CD4-positive, alpha-beta T cell treated with Interleukin-17A for 4 hours (primary cell): ENCODE measurements at regions not wholly inside any gene's neighbourhood (a gene's known extent, or its start where the extent isn't known, plus 50 kb on each side); places are given as distances from the start of the nearest gene placed in this dataset.
"Not testable (repeated sequence)": the region's sequence is repeated elsewhere in the genome, so short reads cannot be mapped to it uniquely, and the experiment has no call there.

Experiments
- DNase-seq: peaks from one replicate; pipeline ENCODE4 v3.0.0-alpha.2; 2020; ENCODE audit warnings: mixed read lengths

- DNase-seq: no peak
Observed at GRCh38 chr1:224061436-224061835, 52.5 kb upstream of the FBXO28 start.

GRCh38 chr1:224059897-224060427 lies 53.9 kb upstream of the FBXO28 start:
- DNase-seq: no peak

DNA sequence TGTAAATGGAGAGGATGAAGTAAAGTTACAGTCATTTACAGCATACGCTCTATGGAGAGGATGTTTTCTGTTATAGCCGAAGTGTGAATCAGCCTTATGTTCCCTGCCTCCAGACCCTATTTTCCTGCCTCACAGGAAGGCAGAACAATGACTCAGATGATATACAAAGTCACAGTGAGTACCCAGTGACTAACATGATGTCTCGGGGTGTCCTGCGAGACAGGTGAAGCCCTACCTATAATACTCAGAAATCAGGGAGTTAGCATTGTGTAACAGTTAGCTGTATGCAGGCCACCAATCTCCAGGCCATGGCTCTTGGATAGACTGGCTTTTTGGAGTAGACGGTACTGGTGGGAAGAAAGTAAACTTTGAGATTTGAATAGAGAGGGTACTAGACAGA lies 55.6 kb upstream of the FBXO28 start:
- no peak for DNase-seq

GRCh38 chr1:224057461-224058199 lies 56.3 kb upstream of the FBXO28 start:
- no peak for DNase-seq

DNA sequence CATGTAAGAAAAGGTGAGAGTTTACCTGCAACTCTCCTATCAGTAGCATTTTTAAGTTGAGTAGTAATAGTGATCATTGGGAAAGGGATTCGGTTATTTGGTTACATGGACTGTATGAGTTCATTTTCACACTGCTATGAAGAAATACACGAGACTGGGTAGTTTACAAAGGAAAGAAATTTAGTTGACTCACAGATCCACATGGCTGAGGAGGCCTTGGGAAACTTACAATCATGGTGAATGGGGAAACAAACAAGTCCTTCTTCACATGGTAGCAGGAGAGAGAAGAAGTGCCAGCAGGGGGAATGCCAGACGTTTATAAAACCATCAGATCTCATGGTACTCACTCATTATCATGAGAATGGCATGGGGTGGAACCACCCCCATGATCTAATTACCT lies 59.3 kb upstream of the FBXO28 start:
- no peak for DNase-seq

DNA sequence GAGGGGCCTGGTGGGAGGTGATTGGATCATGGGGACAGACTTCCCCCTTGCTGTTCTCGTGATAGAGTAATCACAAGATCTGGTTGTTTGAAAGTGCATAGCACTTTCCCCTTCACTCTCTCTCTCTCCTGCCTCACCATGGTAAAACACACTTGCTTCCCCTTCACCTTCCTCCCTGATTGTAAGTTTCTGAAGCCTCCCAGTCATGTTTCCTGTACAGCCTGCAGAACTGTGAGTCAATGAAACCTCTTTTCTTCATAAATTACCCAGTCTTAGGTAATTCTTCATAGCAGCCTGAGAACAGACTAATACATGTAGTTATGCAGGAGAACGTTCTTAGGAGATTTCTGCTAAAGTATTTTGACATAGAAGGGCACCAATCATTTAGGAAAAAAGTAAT lies 59.9 kb upstream of the FBXO28 start:
- no peak for DNase-seq

DNA sequence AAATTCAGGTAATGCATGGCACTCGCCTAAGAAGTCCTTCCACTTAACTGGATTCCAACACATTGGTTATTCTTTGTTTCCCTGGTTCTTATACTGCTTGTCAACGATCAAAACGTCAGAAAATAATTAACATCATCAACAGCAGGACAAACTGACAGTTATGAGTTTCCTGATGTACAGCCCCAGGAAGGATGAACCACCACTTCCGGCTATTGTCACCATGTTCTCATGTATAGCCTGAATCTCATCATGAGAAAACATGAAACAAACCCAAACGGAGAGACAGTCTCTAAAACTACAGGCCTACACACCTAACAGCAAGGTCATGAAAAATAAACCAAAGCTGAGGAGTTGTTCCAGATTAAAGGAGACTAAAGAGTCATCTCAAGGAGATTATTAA lies 60.5 kb upstream of the FBXO28 start:
- no peak for DNase-seq

DNA sequence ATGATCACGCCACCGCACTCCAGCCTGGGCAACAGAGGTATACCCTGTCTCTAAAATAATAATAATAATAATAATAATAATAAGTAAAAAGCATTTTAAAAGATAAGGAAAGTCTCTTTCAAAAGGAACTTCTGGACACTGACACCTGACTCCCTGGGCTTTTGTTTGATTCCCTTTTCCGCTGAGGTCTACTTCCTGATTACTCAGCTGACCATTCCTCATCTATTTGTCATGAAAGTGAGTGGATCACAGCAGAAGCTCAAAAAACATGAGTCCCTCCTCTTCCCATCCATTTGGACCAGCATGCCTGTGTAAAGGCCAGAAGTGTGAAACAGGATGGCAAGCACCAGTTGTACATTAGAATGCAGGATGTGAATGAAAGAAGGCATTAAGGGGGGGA lies 61.1 kb upstream of the FBXO28 start:
- no peak for DNase-seq

DNA sequence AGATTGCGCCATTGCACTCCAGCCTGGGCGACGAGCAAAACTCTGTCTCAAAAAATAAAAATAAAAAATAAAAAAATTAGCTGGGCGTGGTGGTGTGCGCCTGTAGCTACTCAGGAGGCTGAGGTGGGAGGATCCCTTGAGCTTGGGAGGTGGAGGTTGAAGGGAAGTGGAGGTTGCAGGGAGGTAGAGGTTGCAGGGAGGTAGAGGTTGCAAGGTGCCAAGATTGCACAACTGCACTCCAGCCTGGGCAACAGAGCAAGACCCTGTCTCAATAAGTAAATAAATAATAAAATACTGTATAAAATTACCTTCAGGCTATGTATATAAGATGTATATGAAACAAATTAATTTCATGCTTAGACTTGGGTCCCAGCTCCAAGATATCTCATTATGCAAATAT lies 62.1 kb upstream of the FBXO28 start:
- DNase-seq: not testable (repeated sequence)

GRCh38 chr1:224051086-224051406 lies 62.9 kb upstream of the FBXO28 start:
- DNase-seq: no peak

DNA sequence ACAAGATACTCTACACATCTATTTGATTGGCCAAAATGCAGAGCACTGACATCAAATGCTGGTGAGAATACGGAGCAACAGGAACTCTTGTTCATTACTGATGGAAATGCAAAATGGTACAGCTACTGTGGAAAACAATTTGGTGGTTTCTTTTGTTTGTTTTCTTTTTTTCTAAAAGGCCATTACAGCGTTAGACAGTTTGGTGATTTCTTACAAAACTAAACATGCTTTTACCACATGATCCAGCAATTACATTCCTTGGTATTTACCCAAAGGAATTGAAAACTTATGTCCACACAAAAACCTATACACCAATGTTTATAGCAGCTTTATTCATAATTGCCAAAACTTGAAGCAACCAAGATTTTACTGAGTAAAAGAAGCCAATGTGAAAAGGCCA lies 66.4 kb upstream of the FBXO28 start:
- DNase-seq: no peak

- no peak for DNase-seq
Observed at GRCh38 chr1:224045556-224045955, 68.4 kb upstream of the FBXO28 start.

DNA sequence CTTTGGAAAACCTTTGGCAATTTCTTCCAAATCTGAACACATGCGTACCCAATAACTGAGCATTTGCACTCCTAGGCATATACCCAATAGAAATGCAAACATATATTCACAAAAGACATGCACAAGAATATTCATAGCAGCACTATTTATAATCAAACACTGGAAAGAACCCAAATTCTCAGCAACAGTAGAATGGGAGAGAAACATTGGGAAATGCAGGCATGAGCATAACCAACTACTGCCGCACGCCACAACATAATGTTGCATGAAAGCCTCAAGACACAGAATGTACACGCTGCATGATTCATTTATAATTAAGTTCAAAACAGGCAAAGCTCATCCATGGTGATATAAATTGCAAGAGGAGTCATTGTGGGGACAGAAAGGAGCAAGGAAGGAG lies 69.5 kb upstream of the FBXO28 start:
- no peak for DNase-seq

- no peak for DNase-seq
Observed at GRCh38 chr1:224042557-224043118, 71.3 kb upstream of the FBXO28 start.

DNA sequence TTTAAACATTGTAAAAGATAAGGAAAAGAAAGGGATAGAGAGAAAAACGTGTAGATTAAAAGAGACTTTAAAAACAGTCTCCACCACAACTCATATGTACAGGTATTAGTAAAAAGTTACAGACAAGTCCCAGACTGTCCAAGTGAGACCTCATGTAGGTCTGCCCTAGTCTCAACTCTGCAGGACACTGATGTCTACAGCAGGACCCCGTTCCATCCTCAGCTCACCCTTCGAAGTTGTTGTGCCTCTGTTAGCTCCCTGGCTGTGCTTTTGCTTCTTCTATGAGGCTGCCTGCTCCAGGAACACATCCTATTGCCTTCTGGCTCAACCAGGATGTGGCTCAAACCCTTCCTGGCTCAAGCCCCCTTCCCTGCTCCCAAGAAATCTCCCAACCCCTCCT lies 72.9 kb upstream of the FBXO28 start:
- DNase-seq: no peak

- DNase-seq: not testable (repeated sequence)
Observed at GRCh38 chr1:224040423-224040822, 73.5 kb upstream of the FBXO28 start.

- DNase-seq: not testable (repeated sequence)
Observed at GRCh38 chr1:224040006-224040405, 73.9 kb upstream of the FBXO28 start.

DNA sequence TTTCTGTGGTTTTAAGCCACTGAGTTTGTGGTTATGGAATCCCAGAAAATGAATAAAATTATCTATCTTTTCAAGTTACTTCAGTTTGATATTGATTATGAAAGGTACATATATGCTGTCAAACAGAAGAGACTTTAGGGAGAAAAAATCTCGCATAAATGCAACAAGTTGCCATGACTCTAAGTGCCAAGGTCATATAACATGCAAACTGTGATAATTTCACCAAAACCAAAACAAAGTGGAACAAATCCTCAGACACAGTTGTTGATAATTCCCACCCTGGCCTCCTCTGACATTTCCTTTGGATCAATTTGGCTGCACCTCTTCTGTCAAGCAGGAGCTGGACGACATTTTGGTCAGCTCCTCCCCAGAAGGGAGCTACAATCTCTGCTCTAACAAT lies 75.1 kb upstream of the FBXO28 start:
- not testable (repeated sequence) for DNase-seq

- DNase-seq: not testable (repeated sequence)
Observed at GRCh38 chr1:224037362-224037761, 76.5 kb upstream of the FBXO28 start.

DNA sequence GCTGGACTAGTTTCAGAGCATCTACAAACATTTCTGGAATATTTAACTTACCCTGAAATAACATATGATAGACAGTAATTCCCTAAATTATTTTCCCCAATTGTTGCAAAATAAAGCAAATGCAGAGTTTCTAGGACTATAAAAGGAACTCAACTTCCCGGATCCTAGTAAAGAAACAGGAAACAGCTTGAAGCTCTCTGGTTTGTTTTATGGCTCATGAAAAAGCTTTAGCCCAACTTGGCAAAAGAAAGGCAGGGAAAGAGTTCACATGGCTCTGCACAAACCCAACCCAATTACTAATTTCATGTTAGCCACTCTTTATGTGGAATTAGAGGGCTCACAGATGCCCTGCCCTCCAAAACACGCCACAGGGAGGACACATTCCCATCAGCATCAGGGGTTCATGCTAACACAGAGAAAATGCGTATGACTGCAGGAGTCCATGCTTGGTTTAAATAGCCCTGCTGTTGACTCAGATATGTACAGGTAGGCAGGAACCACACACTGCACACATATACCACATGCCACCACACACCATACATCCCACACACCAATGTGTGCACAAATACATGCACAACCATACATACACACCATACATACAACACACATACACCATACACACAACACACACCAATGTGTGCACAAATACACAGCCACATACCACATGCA lies 81.2 kb upstream of the FBXO28 start:
- not testable (repeated sequence) for DNase-seq

DNA sequence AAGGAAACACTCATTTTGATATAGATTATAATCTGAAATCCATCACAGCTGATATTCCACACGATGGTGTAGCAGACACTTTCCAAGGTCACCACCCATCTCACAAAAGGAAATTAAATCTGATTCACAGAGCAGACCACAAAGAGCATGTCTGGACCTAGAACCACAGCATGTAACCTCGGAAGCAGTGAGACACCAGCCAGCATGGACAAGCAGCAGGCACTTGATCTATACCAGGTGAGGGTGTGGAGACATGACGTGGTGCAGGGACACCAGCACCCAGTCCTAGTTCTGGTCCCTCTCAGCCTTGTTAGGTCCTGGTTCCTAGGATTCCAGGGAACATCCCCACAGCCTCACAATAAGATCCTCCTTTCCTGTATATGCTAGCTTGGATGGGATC lies 81.9 kb upstream of the FBXO28 start:
- not testable (repeated sequence) for DNase-seq

DNA sequence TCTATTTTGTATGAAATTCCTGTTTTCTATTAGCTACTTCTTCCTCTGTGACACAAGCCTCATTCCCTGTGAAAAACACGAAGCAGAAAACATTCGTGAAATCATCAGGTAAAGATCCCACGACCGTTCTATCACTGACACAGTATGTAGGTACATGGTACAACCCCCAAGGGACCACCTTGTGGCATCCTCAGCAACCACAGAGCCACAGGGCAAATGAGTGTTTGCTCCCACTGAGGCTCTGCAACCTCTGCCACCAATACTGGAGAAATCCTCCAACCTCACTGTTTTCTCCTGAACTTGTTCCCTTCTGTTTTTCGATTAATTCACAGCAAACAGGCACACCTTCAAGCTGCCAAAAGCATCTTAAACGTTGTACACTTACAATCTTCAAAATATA lies 83.7 kb upstream of the FBXO28 start:
- not testable (repeated sequence) for DNase-seq

GRCh38 chr1:224029286-224030025 lies 84.5 kb upstream of the FBXO28 start:
- DNase-seq: not testable (repeated sequence)
